SK-N-SH (cell line): ENCODE measurements at regions not wholly inside any gene's neighbourhood (a gene's known extent, or its start where the extent isn't known, plus 50 kb on each side); places are given as distances from the start of the nearest gene placed in this dataset.

Experiments
- CTCF ChIP-seq: fragments of 200-600 bp; sonication (generic); IDR thresholded peaks from 2 replicates; pipeline ENCODE4 v1.6.1; 2017; ENCODE audit warnings: antibody characterized with exemption, mild to moderate bottlenecking, moderate library complexity
- EZH2phosphoT487 ChIP-seq: fragments of 200-600 bp; sonication (generic); IDR thresholded peaks from 2 replicates; pipeline ENCODE4 v1.6.1; 2017; ENCODE audit warnings: low read depth, mixed run types, mild to moderate bottlenecking, antibody characterized with exemption, moderate library complexity, borderline replicate concordance
- NFIC ChIP-seq: IDR thresholded peaks from 2 replicates; pipeline ENCODE4 v1.4.0; 2012; ENCODE audit warnings: borderline replicate concordance

GRCh38 chr12:42729535-42729900 is 140.0 kb upstream of the PRICKLE1 start:
- no peak for TF ChIP-seq CTCF
- TF ChIP-seq EZH2phosphoT487 = no peak
- TF ChIP-seq NFIC = no peak
